RWPE1 (cell line): ENCODE measurements at regions not wholly inside any gene's neighbourhood (a gene's known extent, or its start where the extent isn't known, plus 50 kb on each side); places are given as distances from the start of the nearest gene placed in this dataset.

ENCODE experiments used
- CTCF ChIA-PET: fragments of 350-600 bp; sonication (Branson Sonifier 250); formaldehyde crosslinking; extraction: SDS; loops from one replicate; lab custom pipeline; 2021; lab: Yijun Ruan, JAX
- POLR2A ChIA-PET: fragments of 400-600 bp; formaldehyde crosslinking; extraction: SDS; loops from one replicate; lab custom pipeline; 2020; ENCODE audit warnings: antibody characterized with exemption; ENCODE audit not compliant: low non-redundant PET; lab: Yijun Ruan, JAX
- DNase-seq: peaks from one replicate; pipeline ENCODE4 v3.0.0; 2012; ENCODE audit warnings: low spot score
- H3K27ac ChIP-seq: fragments of 450-650 bp; 2 replicates; pipeline ENCODE4 v1.5.1; 2017
- TF ChIP-seq, protein P1 (sequence below): fragments of 450-650 bp; conservative IDR thresholded peaks from 2 replicates; pipeline ENCODE4 v1.5.1; 2017; ENCODE audit warnings: low read depth, mild to moderate bottlenecking

- no peak for DNase-seq
- H3K27ac ChIP-seq = no peak overlapping the region
- POLR2A ChIA-PET = no interaction called here
- TF ChIP-seq, protein P1, sequence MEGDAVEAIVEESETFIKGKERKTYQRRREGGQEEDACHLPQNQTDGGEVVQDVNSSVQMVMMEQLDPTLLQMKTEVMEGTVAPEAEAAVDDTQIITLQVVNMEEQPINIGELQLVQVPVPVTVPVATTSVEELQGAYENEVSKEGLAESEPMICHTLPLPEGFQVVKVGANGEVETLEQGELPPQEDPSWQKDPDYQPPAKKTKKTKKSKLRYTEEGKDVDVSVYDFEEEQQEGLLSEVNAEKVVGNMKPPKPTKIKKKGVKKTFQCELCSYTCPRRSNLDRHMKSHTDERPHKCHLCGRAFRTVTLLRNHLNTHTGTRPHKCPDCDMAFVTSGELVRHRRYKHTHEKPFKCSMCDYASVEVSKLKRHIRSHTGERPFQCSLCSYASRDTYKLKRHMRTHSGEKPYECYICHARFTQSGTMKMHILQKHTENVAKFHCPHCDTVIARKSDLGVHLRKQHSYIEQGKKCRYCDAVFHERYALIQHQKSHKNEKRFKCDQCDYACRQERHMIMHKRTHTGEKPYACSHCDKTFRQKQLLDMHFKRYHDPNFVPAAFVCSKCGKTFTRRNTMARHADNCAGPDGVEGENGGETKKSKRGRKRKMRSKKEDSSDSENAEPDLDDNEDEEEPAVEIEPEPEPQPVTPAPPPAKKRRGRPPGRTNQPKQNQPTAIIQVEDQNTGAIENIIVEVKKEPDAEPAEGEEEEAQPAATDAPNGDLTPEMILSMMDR = no peak
- CTCF ChIA-PET = interaction anchor here (0.7 kb wide), 1 partner anchor 14 kb away, joined by 3 read pairs; no protein-coding TSS in a partner anchor
These were observed 257.2 kb downstream of the SNCA start for GRCh38 chr4:89579771-89580170.

DNA sequence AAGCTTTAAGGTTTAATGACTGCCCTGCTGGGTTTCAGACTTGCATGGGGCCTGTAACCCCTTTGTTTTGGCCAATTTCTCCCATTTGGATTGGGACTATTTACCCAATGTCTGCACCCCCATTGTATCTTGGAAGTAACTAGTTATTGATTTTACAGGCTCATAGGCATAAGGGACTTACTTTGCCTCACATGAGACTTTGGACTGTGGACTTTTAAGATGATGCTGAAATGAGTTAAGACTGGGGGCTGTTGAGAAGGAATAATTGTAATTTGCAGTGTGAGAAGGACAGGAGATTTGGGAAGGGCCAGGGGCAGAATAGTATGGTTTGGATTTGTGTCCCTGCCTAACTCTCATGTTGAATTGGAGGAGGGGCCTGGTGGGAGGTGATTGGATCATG lies 260.7 kb downstream of the SNCA start:
- TF ChIP-seq, protein P1 = no peak
- CTCF ChIA-PET = no interaction called here
- no peak overlapping the region for H3K27ac ChIP-seq
- POLR2A ChIA-PET = no interaction called here
- no peak for DNase-seq

DNA sequence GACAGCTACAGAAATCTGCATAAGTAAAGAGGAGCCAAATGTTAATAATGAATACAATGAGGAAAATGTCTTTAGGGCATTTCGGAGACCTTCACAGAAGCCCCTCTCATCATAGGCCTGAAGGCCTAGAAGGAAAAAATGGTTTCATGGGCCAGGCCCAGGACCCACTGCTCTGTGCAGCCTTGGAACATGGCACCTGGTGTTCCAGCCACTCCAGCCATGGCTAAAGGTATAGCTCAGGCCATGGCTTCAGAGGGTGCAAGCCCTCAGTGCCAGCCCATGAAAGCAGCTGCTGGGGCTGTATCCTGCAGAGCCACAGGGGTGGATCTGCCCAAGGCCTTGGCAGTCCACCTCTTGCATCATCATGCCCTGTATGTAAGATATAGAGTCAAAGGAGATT lies 261.1 kb downstream of the SNCA start:
- no peak for DNase-seq
- no peak overlapping the region for H3K27ac ChIP-seq
- ChIA-PET POLR2A (no interaction called here), CTCF (no interaction called here)
- TF ChIP-seq, protein P1 = no peak

DNA sequence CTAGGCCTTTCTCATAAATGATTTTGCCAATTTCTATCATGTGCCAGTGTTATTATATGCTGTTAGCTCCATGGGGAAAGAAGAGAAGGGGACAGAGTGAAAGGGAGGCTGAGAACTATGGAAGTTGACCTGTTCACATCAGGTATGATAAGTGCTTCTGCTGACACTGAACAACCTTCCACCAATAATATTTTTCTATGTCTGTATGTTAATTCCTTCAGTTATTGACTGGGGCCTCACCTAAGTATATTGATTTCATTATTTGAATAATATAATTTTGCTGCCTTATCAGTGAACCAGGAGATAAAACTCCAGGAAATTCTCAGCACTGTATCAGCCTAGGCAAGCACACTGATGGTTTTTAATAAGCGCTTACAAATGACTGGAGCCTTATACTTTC lies 262.8 kb downstream of the SNCA start:
- DNase-seq = no peak
- TF ChIP-seq, protein P1 = no peak
- H3K27ac ChIP-seq = no peak overlapping the region
- CTCF ChIA-PET = no interaction called here
- POLR2A ChIA-PET = no interaction called here

- POLR2A ChIA-PET = no interaction called here
- CTCF ChIA-PET = no interaction called here
- no peak overlapping the region for H3K27ac ChIP-seq
- TF ChIP-seq, protein P1 = no peak
- no peak for DNase-seq
These were observed 263.3 kb downstream of the SNCA start for GRCh38 chr4:89573656-89574055.

DNA sequence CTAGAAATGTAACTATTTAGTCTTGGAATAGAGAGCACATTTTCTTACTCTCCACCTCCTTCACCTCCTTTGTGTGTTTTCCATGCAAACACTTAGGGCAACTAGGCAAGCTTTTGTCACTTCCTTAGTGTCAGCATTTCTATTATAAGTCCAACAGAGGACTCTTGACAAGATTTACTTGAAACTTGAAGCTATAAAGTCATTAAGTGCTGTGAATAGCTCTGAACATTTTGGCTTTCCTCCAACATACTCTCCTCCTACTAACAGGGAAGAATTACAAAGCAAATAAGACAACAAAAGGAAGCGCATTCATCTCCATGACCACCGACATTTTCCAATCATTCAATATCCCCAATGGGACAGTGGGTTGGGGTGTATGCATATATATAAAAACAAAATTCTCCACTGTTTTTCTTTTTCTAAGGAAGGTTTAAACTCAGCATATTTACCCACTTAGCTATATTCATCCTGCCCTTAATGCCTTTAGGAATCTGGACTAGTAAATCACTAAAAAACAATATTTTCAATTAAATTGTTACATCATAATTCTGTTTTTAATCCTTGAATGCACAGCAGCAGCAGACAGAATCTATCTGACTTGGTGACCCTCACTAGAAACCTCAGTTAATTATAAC lies 264.6 kb downstream of the SNCA start:
- no peak for DNase-seq
- POLR2A ChIA-PET = interaction anchor here (0.7 kb wide), 1 partner anchor 112 kb away, joined by 3 read pairs; no protein-coding TSS in a partner anchor
- no peak overlapping the region for H3K27ac ChIP-seq
- TF ChIP-seq, protein P1 = no peak
- CTCF ChIA-PET = interaction anchor here (0.5 kb wide), 1 partner anchor 341 kb away, joined by 3 read pairs; no protein-coding TSS in a partner anchor
